T-helper 2 cell treated with Interferon-gamma antibody and Interleukin-4, amounts not matched to agents 100 ng/mL and 5 ng/mL, for 36 hours (primary cell): ENCODE measurements at regions not wholly inside any gene's neighbourhood (a gene's known extent, or its start where the extent isn't known, plus 50 kb on each side); places are given as distances from the start of the nearest gene placed in this dataset.

Experiments used
- intact Hi-C: fragments of 100-400 bp; cut with micrococcal nuclease; formaldehyde crosslinking; loops from one replicate; pipeline ENCODE4 v1.15.1; 2023

DNA sequence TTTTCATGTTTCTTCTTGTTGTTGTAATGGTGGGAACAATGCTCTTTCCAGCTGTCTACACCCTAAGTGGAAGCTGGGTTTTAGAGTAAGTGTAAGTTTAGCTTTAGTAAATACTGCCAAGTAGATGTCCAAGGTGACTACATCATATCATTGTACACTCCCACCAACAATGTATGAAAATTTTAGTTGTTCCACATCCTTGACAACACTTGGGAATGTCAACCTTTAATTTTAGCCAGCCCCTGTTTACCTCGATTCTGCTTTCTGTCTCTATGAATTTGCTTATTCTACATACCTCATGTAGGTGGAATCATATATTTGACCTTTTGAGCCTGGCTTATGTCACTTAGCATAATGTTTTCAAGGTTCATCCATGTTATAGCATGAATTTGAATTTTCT lies 93.0 kb downstream of the MTPAP start:
- intact Hi-C loops: no loop called here

GRCh38 chr10:30254926-30255325 lies 94.2 kb downstream of the MTPAP start:
- intact Hi-C loops: no loop called here

DNA sequence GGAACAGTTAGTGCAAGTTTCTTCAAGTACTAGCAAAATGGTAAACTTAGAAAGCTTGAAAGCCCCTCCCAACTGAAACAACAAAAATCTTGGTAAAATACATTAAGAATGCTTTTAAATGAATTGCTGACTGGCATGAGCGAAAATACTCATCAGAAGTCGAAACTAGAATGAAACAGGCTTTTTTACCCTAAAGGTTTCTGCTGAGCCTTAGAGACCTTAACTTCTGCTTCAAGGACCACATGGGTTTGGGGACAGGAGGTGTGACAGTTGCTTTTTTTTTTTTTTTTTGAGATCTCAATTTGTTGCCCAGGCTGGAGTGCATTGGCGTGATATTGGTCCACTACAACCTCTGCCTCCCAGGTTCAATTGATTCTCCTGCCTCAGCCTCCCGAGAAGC lies 100.3 kb downstream of the MTPAP start:
- intact Hi-C loops: no loop called here

- intact Hi-C loops: no loop called here
Measured at GRCh38 chr10:30247704-30248103, 101.4 kb downstream of the MTPAP start.

DNA sequence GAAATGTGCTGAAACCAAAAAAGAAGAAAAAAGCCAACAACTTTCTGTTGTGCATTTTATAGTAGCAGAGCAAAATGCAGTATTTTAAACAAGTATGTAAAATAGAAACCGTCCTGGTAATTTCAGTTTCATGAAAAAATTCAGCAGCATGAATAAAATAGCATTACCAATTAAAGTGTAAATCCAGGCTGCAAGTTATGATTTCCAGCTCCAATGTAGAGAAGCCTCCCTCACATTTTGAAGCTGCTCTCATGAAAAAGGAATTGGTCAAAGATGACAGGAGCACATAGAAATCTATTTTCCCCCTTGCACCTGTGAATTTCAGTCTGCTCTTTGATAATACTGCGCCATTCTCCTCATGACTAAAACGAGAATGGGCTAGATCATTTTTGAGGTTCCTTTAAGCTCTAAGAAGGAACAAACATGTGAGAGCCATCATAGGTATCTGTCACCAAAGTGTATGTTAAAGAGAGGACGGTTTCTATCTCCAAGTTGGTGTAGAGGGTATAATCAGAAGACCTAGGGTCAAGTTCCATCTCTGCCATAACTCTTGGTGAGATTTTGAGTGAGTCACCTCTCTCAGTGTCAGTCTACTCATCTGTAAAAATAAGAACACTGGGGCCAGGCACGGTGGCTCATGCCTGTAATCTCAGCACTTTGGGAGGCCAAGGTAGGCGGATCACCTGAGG lies 107.5 kb downstream of the MTPAP start:
- intact Hi-C loops: loop anchor here (1.0 kb wide), 3 partner anchors 214 to 243 kb away; no protein-coding TSS in a partner anchor

GRCh38 chr10:30238836-30239235 lies 110.2 kb downstream of the MTPAP start:
- intact Hi-C loops: no loop called here

GRCh38 chr10:30233186-30233959 lies 115.7 kb downstream of the MTPAP start:
- intact Hi-C loops: loop anchor here (5.0 kb wide), 1 partner anchor 61 kb away; no protein-coding TSS in a partner anchor

- intact Hi-C loops: loop anchor here (2.0 to 5.0 kb wide), 2 partner anchors 59 to 205 kb away; no protein-coding TSS in a partner anchor
Measured at GRCh38 chr10:30231709-30232108, 117.4 kb downstream of the MTPAP start.

DNA sequence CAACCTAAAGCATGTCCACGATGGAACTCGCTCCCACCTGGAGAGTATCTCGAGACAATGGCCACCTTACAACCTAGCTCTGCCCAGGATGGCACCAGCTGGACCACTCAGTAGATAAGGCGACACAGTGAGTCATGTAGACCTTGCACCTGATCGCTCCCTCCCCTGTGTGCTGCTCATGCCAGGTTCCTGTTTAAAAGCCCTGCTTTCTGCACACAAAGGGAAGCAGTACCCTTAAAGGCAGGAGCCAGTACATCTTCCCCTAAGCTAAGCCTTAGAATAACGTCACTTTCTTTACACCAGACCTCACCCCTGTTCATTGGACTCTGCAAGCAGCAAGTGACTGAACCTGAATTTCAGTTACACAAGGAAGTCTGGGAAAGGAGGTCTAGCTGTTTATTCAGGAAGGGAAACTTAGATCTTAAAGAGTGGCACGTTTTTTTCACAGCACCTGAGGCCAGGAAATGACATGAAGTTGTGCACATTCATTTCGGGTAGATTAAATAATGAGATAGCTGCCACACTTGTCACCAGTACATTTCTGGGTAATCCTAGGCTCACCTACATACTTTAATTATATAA lies 117.9 kb downstream of the MTPAP start:
- intact Hi-C loops: loop anchor here (2.0 to 5.0 kb wide), 2 partner anchors 59 to 204 kb away; no protein-coding TSS in a partner anchor

DNA sequence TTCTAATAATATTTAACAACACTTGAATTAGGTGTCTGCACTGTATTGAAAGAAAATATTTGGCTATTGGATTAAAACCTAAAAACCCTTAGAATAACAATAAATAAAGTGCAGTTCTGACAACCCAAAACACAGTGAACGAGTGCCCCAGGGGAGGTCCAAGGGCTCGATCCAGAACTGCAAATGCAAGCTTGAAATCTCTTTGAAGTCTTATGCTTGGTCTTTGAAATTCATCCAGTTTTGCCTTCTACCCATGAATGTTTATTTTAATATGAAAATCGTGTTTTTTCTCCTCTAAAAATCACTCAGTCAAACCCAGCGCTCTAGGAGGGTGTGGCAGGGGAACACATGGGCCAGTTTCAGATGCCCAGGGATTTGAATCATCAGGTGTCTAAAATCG lies 119.5 kb downstream of the MTPAP start:
- intact Hi-C loops: no loop called here

- intact Hi-C loops: no loop called here
Measured at GRCh38 chr10:30228417-30229036, 120.6 kb downstream of the MTPAP start.

DNA sequence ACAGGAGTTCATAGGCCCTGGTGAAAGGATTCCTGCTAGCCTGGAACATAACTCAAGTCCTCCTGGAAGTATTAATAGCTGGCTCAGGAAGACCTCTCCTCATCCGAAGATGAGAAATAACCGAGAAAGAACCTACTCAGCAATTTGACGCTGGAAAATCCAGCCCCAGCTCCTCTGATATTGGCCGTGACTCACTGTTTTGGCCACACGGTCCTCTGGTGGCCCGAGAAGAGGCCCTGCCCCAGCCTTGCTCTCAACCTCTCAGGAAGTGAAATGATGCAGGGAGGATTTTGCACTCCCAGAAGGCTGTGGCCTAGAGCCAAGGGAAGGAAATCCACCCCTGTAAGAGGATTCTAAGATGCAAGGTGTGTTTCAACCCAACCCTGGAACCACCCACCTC lies 121.6 kb downstream of the MTPAP start:
- intact Hi-C loops: no loop called here

DNA sequence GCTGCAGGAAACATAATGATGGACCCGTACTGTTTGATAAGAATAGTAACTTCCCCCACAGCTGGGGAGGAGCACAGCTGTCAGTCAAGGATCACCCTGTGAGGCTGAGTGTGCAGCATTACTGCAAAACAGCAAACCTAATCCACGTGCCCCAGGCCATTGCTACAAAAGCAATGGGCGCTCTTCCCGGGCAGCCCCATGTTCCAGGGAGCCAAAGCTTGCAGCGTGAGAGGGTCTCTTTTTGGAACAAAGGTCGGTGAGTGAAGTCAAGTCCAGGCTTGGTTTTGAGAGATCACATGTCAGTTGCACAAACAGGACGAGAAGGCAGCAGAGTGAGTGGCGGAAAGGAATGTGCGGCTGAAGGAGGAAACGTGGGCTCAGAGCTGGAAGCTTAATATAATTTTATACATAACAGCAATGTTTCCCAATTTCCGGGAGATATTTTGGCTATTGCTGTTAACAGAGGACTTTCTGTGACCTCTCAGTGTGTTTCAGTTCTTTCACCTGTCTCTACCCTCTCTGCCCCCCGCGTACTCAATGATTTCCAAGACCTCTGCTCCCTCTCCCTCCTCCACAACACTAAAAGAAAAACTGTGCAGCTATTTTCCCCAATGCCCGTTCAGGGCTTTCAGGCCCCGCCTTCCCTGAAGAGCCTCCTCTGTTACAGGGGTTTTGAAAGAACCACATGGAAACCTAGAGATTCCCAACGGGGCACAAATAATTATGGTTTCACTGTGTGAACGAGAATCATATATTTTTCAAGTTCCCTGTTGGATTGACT lies 128.9 kb downstream of the MTPAP start:
- intact Hi-C loops: no loop called here

DNA sequence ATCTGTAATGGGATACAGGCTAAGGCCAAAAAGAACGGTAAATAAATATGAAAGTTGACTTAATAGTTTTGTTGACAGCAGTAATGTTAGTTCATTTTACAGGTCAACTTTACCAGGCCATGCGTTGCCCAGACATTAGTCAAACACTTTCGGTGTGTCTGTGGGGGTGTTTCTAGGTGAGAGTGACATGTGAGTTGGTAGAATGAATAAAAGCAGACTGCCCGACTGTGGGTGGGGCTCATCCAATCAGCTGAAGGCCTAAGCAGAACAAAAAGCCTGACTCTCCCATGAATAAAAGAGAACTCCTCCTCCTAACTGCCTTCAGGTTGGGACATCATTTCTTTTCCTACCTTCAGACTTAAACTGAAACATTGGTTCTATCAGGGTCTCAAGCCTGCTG lies 132.3 kb downstream of the MTPAP start:
- intact Hi-C loops: no loop called here

DNA sequence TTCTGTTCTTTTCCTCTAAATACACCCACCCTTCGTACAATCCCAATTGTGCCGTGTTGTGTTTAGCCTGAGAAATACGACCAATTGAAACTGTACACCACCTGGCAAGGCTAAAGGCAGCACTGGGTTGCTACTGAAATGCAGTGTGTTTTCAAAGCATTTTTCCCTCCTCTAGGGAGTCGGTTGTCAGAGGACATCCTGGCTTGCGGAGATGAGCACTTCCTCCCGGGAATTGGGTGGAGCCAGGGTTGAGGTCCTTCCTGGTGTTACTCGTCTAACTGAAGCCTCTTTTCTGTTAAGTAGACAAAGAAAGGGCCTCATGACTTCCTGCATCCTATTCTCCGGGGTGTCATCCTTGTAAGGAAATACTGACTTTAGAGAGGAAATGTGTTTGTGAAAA lies 133.5 kb downstream of the MTPAP start:
- intact Hi-C loops: no loop called here

- intact Hi-C loops: no loop called here
Measured at GRCh38 chr10:30215141-30215540, 133.9 kb downstream of the MTPAP start.

DNA sequence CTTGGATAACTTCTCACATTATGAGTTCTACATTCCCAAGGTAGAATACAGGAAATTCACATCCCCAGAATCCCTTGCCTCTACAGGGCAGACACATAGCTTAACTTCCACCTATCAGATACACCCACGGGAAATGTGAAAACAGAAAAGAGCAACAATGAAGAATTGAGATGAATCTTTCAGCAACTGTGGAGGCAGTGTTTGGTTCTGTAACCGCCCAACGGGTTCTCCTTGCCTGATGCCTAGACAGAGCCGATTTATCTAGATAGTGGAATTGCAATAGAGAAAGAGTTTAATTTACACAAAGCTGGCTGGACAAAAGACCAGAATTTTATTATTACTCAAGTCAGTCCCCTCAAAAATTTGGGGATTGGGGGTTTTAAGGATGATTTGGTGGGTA lies 138.8 kb downstream of the MTPAP start:
- intact Hi-C loops: no loop called here

DNA sequence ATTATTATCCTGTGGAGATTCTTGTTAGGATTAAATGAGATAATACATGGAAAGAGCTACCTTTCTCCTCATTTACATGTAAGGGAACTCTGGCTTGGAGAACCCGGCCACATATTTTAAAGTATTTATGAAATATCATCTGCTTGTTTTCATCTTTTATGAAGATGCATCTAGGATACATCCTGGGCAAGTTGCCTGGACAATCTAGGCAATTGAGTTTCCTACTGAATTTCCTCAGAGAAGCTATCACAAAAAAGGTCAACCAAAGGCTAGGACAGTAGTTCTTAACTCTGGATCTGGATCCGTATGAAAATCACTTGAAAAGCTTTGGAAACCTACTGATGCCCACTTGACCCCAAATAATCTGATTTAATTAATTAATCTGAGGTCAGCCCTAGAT lies 140.7 kb downstream of the MTPAP start:
- intact Hi-C loops: no loop called here

DNA sequence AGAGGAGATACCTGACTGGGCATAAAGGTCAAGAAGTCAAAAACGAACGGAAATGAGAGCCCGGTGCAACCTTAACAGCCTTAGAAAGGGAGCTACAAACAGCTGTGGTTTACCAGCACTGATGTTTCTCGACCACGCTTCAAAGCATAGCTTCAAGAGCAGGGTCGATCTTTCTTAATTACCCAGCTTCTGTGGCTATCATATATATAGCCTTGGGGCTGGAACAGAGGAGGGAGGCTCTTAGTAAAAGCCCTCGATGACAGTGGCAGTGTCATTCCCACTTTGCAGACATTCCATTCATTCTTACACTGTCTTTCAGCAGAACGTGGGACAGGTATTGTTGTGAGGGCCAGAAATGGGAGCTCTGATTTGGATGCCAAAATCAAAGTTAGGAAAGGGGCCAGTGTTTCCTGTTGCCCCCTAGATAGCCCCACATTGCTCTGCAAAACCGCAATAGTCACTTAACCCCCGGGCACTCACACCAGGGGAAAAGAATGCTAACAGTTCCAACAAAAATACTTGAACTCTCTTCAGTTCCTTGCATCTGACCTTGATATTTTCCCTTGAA lies 141.5 kb downstream of the MTPAP start:
- intact Hi-C loops: no loop called here

DNA sequence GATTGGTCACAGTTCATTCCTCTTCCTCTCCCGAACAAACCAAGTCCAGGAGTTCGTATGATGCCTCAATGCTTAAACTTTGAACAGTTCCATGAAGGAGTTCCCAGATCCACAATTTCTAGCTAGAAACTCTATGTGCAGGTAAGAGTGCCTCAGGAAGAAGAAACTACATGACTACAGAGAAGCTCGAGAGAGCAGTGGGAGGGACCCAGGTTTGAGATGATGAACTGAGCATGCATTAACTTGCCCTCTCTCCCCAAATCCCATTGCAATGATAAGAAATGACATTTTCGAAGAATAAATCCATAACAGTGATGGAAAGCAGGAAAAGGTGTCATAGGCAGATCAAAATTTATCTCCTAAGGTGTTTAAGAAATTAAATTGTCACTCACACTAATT lies 140.6 kb upstream of the JCAD start:
- intact Hi-C loops: no loop called here
